Mononuclear cell (primary cell): ENCODE measurements at regions not wholly inside any gene's neighbourhood (a gene's known extent, or its start where the extent isn't known, plus 50 kb on each side); places are given as distances from the start of the nearest gene placed in this dataset.
"Not testable (repeated sequence)": the region's sequence is repeated elsewhere in the genome, so short reads cannot be mapped to it uniquely, and the experiment has no call there.

Experiments used
- H3K27me3 ChIP-seq: 2 replicates; pipeline ENCODE4 v1.6.0; 2011; ENCODE audit warnings: low read length, control low read depth; ENCODE audit not compliant: insufficient read depth
- H3K4me1 ChIP-seq: 2 replicates; pipeline ENCODE4 v1.5.1; 2011; ENCODE audit warnings: mild to moderate bottlenecking, low read length, control low read depth; ENCODE audit not compliant: insufficient read depth
- H3K4me3 ChIP-seq: 2 replicates; pipeline ENCODE4 v1.5.1; 2011; ENCODE audit warnings: mild to moderate bottlenecking, low read length, moderate library complexity
- H3K9me3 ChIP-seq: 2 replicates; pipeline ENCODE4 v1.5.1; 2011; ENCODE audit warnings: low read depth, mild to moderate bottlenecking, control low read depth, low read length

- H3K9me3 ChIP-seq: no peaks in the 10 kb centered on the region
- no peak overlapping the region for H3K4me3 ChIP-seq
- H3K4me1 ChIP-seq: no peaks in the 10 kb centered on the region
- no peaks in the 10 kb centered on the region for H3K27me3 ChIP-seq
Observed at GRCh38 chr2:239803102-239803765, 221.9 kb downstream of the NDUFA10 start.

- no peaks in the 10 kb centered on the region for H3K9me3 ChIP-seq
- H3K4me3 ChIP-seq: no peak overlapping the region
- H3K27me3 ChIP-seq: no peaks in the 10 kb centered on the region
- H3K4me1 ChIP-seq: no peaks in the 10 kb centered on the region
Observed at GRCh38 chr2:239802185-239802649, 222.9 kb downstream of the NDUFA10 start.

GRCh38 chr2:239801404-239802184 lies 223.5 kb downstream of the NDUFA10 start:
- H3K4me1 ChIP-seq: no peaks in the 10 kb centered on the region
- no peaks in the 10 kb centered on the region for H3K27me3 ChIP-seq
- no peak overlapping the region for H3K4me3 ChIP-seq
- H3K9me3 ChIP-seq: no peaks in the 10 kb centered on the region

- Histone ChIP-seq H3K9me3 (no peaks in the 10 kb centered on the region), H3K4me1 (no peaks in the 10 kb centered on the region), H3K27me3 (no peaks in the 10 kb centered on the region), H3K4me3 (no peak overlapping the region)
Observed at GRCh38 chr2:239800785-239801386, 224.3 kb downstream of the NDUFA10 start.

- Histone ChIP-seq H3K27me3 (no peaks in the 10 kb centered on the region), H3K4me3 (no peak overlapping the region), H3K4me1 (no peaks in the 10 kb centered on the region), H3K9me3 (no peaks in the 10 kb centered on the region)
Observed at GRCh38 chr2:239797316-239797715, 227.8 kb downstream of the NDUFA10 start.

- not testable (repeated sequence) for H3K4me3 ChIP-seq, H3K4me1 ChIP-seq, H3K9me3 ChIP-seq, H3K27me3 ChIP-seq
Observed at GRCh38 chr2:239795761-239796160, 229.4 kb downstream of the NDUFA10 start.

- H3K27me3 ChIP-seq: no peaks in the 10 kb centered on the region
- no peaks in the 10 kb centered on the region for H3K4me1 ChIP-seq
Observed at GRCh38 chr2:239793836-239794235, 231.3 kb downstream of the NDUFA10 start.

GRCh38 chr2:239793086-239793485 lies 232.1 kb downstream of the NDUFA10 start:
- Histone ChIP-seq H3K4me3 (no peak overlapping the region), H3K4me1 (no peaks in the 10 kb centered on the region), H3K27me3 (no peaks in the 10 kb centered on the region), H3K9me3 (no peaks in the 10 kb centered on the region)

More at GRCh38 chr2:239793836-239794235, 231.3 kb downstream of the NDUFA10 start:
- Histone ChIP-seq H3K4me3 (no peak overlapping the region), H3K9me3 (no peaks in the 10 kb centered on the region)

GRCh38 chr2:239792405-239793084 lies 232.6 kb downstream of the NDUFA10 start:
- Histone ChIP-seq H3K27me3 (no peaks in the 10 kb centered on the region), H3K4me1 (no peaks in the 10 kb centered on the region), H3K9me3 (no peaks in the 10 kb centered on the region), H3K4me3 (no peak overlapping the region)

- Histone ChIP-seq H3K27me3 (no peaks in the 10 kb centered on the region), H3K4me1 (no peaks in the 10 kb centered on the region), H3K9me3 (no peaks in the 10 kb centered on the region), H3K4me3 (no peak overlapping the region)
Observed at GRCh38 chr2:239791526-239792404, 233.4 kb downstream of the NDUFA10 start.

- Histone ChIP-seq H3K4me3 (no peak overlapping the region), H3K9me3 (no peaks in the 10 kb centered on the region), H3K27me3 (no peaks in the 10 kb centered on the region), H3K4me1 (no peaks in the 10 kb centered on the region)
Observed at GRCh38 chr2:239790721-239791120, 234.4 kb downstream of the NDUFA10 start.

- no peaks in the 10 kb centered on the region for H3K27me3 ChIP-seq
- no peak overlapping the region for H3K4me3 ChIP-seq
- no peaks in the 10 kb centered on the region for H3K9me3 ChIP-seq
- H3K4me1 ChIP-seq: no peaks in the 10 kb centered on the region
Observed at GRCh38 chr2:239790313-239790712, 234.8 kb downstream of the NDUFA10 start.

GRCh38 chr2:239789711-239790110 lies 235.4 kb downstream of the NDUFA10 start:
- no peaks in the 10 kb centered on the region for H3K4me1 ChIP-seq
- H3K27me3 ChIP-seq: no peaks in the 10 kb centered on the region
- no peak overlapping the region for H3K4me3 ChIP-seq
- H3K9me3 ChIP-seq: no peaks in the 10 kb centered on the region

GRCh38 chr2:239788576-239789098 lies 236.5 kb downstream of the NDUFA10 start:
- H3K4me3 ChIP-seq: no peak overlapping the region
- no peaks in the 10 kb centered on the region for H3K4me1 ChIP-seq
- H3K9me3 ChIP-seq: no peaks in the 10 kb centered on the region
- no peaks in the 10 kb centered on the region for H3K27me3 ChIP-seq
